ENCODE measurements at regions not wholly inside any gene's neighbourhood (a gene's known extent, or its start where the extent isn't known, plus 50 kb on each side); places are given as distances from the start of the nearest gene placed in this dataset.

DNA sequence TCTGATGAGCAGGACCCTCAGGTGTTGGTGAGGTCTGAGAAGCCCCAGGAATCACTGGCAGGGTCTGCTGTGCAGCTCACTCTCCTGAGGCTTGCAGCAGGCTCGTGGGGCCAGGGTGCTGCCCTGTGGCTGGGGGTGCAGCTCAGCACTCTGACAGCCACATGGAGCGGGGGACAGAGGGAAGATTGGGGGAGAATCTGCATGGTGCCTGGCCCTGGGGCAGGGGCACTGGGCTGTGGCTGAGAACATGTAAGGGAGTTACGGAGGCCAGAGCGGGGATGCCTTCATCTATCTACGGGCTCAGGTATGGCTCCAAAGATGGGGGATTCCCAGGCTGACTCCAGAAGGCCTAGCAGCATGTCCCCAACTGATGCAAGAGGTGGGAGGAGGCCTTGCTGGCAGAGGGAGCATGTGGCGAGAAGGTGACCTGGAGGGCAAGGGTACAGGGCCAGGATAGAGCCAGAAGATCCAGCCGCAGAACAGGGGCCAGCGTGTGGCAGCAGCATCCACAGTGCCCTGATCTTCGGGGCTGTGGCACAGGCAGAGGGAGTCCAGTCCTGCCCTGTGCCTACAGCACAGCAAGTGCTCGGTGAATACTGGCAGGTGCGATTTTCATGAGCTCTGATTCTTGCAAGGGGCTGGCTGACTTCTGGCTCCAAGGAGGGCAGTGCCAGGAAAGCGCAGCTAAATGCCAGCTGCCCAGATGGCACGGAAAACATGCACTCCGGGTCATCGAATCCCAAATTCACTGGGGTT is 184.7 kb downstream of the CTTN start (continued):
- TF ChIP-seq ZNF780A (CRISPR knock-in tag; IDR thresholded peaks at IDR 0.05) (no peak), GTF3A (CRISPR knock-in tag; conservative IDR thresholded peaks at IDR 0.05) (no peak), NFE2L1 (CRISPR knock-in tag; IDR thresholded peaks at IDR 0.05; ENCODE audit: borderline replicate concordance) (no peak), ZNF607 (CRISPR knock-in tag; IDR thresholded peaks at IDR 0.05; ENCODE audit: borderline replicate concordance) (no peak), ZNF557 (CRISPR knock-in tag; IDR thresholded peaks at IDR 0.05) (no peak), FOXK2 (IDR thresholded peaks at IDR 0.05) (no peak)
- TF ChIP-seq, protein P1, sequence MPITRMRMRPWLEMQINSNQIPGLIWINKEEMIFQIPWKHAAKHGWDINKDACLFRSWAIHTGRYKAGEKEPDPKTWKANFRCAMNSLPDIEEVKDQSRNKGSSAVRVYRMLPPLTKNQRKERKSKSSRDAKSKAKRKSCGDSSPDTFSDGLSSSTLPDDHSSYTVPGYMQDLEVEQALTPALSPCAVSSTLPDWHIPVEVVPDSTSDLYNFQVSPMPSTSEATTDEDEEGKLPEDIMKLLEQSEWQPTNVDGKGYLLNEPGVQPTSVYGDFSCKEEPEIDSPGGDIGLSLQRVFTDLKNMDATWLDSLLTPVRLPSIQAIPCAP (CRISPR knock-in tag; IDR thresholded peaks at IDR 0.05; ENCODE audit: low read depth): no peak

DNA sequence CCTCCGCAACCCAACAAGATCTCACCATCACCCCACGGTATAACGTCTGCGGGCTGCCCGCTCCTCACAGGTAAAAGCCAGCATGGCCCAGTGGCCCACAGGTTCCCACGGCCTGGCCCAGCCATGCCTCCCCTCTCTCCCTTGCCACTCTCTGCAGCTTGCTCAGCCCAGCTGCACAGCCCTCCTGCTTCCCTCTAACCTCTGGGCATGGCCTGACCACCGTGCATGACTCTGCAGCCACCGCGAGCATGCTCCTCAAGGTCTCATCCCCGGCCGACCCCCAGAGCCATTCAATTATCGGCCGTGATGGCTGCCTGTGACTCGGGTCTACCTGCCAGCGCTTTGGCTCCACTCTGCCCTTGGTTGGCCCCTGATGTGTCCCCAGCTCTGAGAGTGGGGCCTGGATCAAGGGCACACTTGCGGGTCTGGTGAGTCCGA is 185.5 kb downstream of the CTTN start:
- Histone ChIP-seq H2AFZ (ENCODE audit: low read length) (no peak overlapping the region), H3K9me3 (ENCODE audit: low read length) (no peaks in the 10 kb centered on the region), H3K4me3 (replicated peaks in 1 of 3; ENCODE audit: insufficient read depth in 1 of 3, low read depth in 2 of 3, low read length in 3 of 3) (no peak overlapping the region), H3K4me1 (ENCODE audit: insufficient read depth, low read length) (no peaks in the 10 kb centered on the region), H3K79me2 (ENCODE audit: insufficient read depth, low read length) (no peaks in the 10 kb centered on the region), H3K36me3 (replicated peaks in 1 of 2; ENCODE audit: control insufficient read depth in 1 of 2, insufficient read depth in 2 of 2, low read length in 2 of 2) (no peaks in the 10 kb centered on the region), H3K27me3 (ENCODE audit: control insufficient read depth in 1 of 2, insufficient read depth in 2 of 2, low read length in 2 of 2) (no peaks in the 10 kb centered on the region), H3K27ac (ENCODE audit: extremely low read length, insufficient read depth, low read length) (no peak overlapping the region), H4K20me1 (ENCODE audit: insufficient read depth, low read length) (peaks cover 21% of the 10 kb centered on the region; the same call in 1 of the 2 replicates), H3K4me2 (ENCODE audit: low read depth, low read length) (no peak overlapping the region), H3K9ac (ENCODE audit: insufficient read depth, low read depth, low read length) (no peak overlapping the region)
- intact Hi-C loops (cut with micrococcal nuclease; ENCODE audit: unreplicated experiment): no loop called here
- no peak for TF ChIP-seq ZNF841 (CRISPR knock-in tag; IDR thresholded peaks at IDR 0.05; ENCODE audit: borderline replicate concordance)
- TF ChIP-seq ZMYM3 (CRISPR knock-in tag; IDR thresholded peaks at IDR 0.05): no peak
- TF ChIP-seq NONO (IDR thresholded peaks at IDR 0.05): no peak
- TF ChIP-seq NONO (CRISPR knock-in tag; conservative IDR thresholded peaks at IDR 0.05): no peak
- no peak for TF ChIP-seq HNRNPK (IDR thresholded peaks at IDR 0.05; ENCODE audit: low read depth, low read length, poor library complexity, severe bottlenecking)
- no peak for TF ChIP-seq FOXA1 (IDR thresholded peaks at IDR 0.05)
- no peak for TF ChIP-seq FOXA1 (CRISPR knock-in tag; IDR thresholded peaks at IDR 0.05)
- no peak for TF ChIP-seq ASH2L (IDR thresholded peaks at IDR 0.05; ENCODE audit: insufficient read length, low read depth, low read length)
- no peak for TF ChIP-seq SRSF1 (optimal IDR thresholded peaks at IDR 0.05; ENCODE audit: low read depth, low read length)
- TF ChIP-seq ZNF335 (CRISPR knock-in tag; IDR thresholded peaks at IDR 0.05): no peak
- no peak for TF ChIP-seq GTF3A (CRISPR knock-in tag; conservative IDR thresholded peaks at IDR 0.05)
- BruUV-seq (replicated peaks): no TSS peak
- WGBS (ENCODE audit: low lambda C conversion rate): over 99% methylated on average over 14 of the region's 17 CpGs
- in situ Hi-C loops (cut with HindIII; ENCODE audit: extremely low pct_ligation_motif_present, low pct_unique_long_range_greater_than_20kb): no loop called here
- FAIRE-seq (no peak), ATAC-seq (no peak), DNase-seq (ENCODE audit: low spot score) (no peak)
- ChIA-PET CTCF (ENCODE audit: low intra/inter-chr PET ratio, low total read pairs) (no interaction called here), POLR2A (no interaction called here)
